Neural cell (in vitro differentiated cells): ENCODE measurements at regions not wholly inside any gene's neighbourhood (a gene's known extent, or its start where the extent isn't known, plus 50 kb on each side); places are given as distances from the start of the nearest gene placed in this dataset.

Experiments
- H2AFZ ChIP-seq: fragments of 200-600, 300-800 bp; sonication (generic), shearing (Covaris generic); 2 replicates; pipeline ENCODE4 v1.6.0; 2014; ENCODE audit warnings: low read depth, mild to moderate bottlenecking, antibody characterized with exemption, low read length, moderate library complexity
- H3F3A ChIP-seq: fragments of 200-600 bp; shearing (Covaris generic); 2 replicates; pipeline ENCODE4 v1.6.1; 2016; ENCODE audit warnings: mild to moderate bottlenecking, moderate library complexity, mixed read lengths, antibody characterized with exemption, low read length; ENCODE audit not compliant: insufficient read depth, poor library complexity, severe bottlenecking
- H3K27ac ChIP-seq: fragments of 200-600, 300-800 bp; sonication (generic), shearing (Covaris generic); 2 replicates; pipeline ENCODE4 v1.5.1; 2014; ENCODE audit warnings: mild to moderate bottlenecking, low read length, moderate library complexity
- H3K27me3 ChIP-seq: fragments of 300-800, 200-600 bp; sonication (generic), shearing (Covaris generic); 2 replicates; pipeline ENCODE4 v1.6.0; 2014; ENCODE audit warnings: mild to moderate bottlenecking, low read depth, low read length, moderate library complexity; ENCODE audit not compliant: insufficient read depth
- H3K36me3 ChIP-seq: fragments of 300-800, 200-600 bp; sonication (generic), shearing (Covaris generic); 2 replicates; pipeline ENCODE4 v1.5.1; 2014; ENCODE audit warnings: mild to moderate bottlenecking, antibody characterized with exemption, low read length, moderate library complexity; ENCODE audit not compliant: insufficient read depth
- H3K4me2 ChIP-seq: fragments of 300-800, 200-600 bp; sonication (generic), shearing (Covaris generic); 2 replicates; pipeline ENCODE4 v1.6.0; 2014; ENCODE audit warnings: mild to moderate bottlenecking, low read length
- H3K4me3 ChIP-seq: fragments of 300-800, 200-600 bp; sonication (generic), shearing (Covaris generic); 2 replicates; pipeline ENCODE4 v1.5.1; 2014; ENCODE audit warnings: mild to moderate bottlenecking, low read length, moderate library complexity
- H3K79me2 ChIP-seq: fragments of 200-600 bp; shearing (Covaris generic); replicated peaks from 2 replicates; pipeline ENCODE4 v1.6.0; 2014; ENCODE audit warnings: mild to moderate bottlenecking, low read length, moderate library complexity; ENCODE audit not compliant: insufficient read depth
- H3K9ac ChIP-seq: fragments of 300-800, 200-600 bp; sonication (generic), shearing (Covaris generic); 2 replicates; pipeline ENCODE4 v1.6.1; 2016; ENCODE audit warnings: mild to moderate bottlenecking, low read length, mixed read lengths
- H3K9me2 ChIP-seq: fragments of 200-600 bp; shearing (Covaris generic); 2 replicates; pipeline ENCODE4 v1.6.1; 2016; ENCODE audit warnings: mild to moderate bottlenecking, low read length, mixed read lengths; ENCODE audit not compliant: insufficient read depth
- H3K9me3 ChIP-seq: fragments of 200-600, 300-800 bp; sonication (generic), shearing (Covaris generic); 2 replicates; pipeline ENCODE4 v1.6.1; 2016; ENCODE audit warnings: mild to moderate bottlenecking, mixed run types, low read length, moderate library complexity, mixed read lengths
- H4K20me1 ChIP-seq: fragments of 200-600 bp; shearing (Covaris generic); 2 replicates; pipeline ENCODE4 v1.6.1; 2016; ENCODE audit warnings: mild to moderate bottlenecking, mixed run types; ENCODE audit not compliant: insufficient read depth
- CTCF ChIP-seq: fragments of 450-650 bp; IDR thresholded peaks from 2 replicates; pipeline ENCODE4 v1.5.1; 2014; ENCODE audit warnings: antibody characterized with exemption, mild to moderate bottlenecking, moderate library complexity; ENCODE audit not compliant: poor library complexity, severe bottlenecking
- EP300 ChIP-seq: fragments of 450-650 bp; conservative IDR thresholded peaks from 2 replicates; pipeline ENCODE4 v1.6.1; 2014; ENCODE audit warnings: antibody characterized with exemption, mild to moderate bottlenecking, moderate library complexity; ENCODE audit not compliant: poor library complexity, severe bottlenecking
- EZH2 ChIP-seq: fragments of 200-600, 300-800 bp; shearing (Covaris generic), sonication (generic); IDR thresholded peaks from 2 replicates; pipeline ENCODE4 v1.6.1; 2014; ENCODE audit warnings: antibody characterized with exemption, low read length, borderline replicate concordance, mild to moderate bottlenecking; ENCODE audit not compliant: insufficient read depth, poor library complexity, severe bottlenecking
- MXI1 ChIP-seq: fragments of 450-650 bp; conservative IDR thresholded peaks from 2 replicates; pipeline ENCODE4 v1.6.1; 2014; ENCODE audit warnings: antibody characterized with exemption, mild to moderate bottlenecking; ENCODE audit not compliant: poor library complexity, severe bottlenecking
- POLR2AphosphoS5 ChIP-seq: IDR thresholded peaks from 2 replicates; pipeline ENCODE4 v1.6.1; 2012
- RAD21 ChIP-seq: fragments of 450-650 bp; conservative IDR thresholded peaks from 2 replicates; pipeline ENCODE4 v1.6.1; 2014; ENCODE audit warnings: antibody characterized with exemption, mild to moderate bottlenecking, moderate library complexity
- REST ChIP-seq: IDR thresholded peaks from 2 replicates; pipeline ENCODE4 v1.6.1; 2012; ENCODE audit warnings: borderline replicate concordance
- SMC3 ChIP-seq: fragments of 450-650 bp; conservative IDR thresholded peaks from 2 replicates; pipeline ENCODE4 v1.6.1; 2014; ENCODE audit warnings: antibody characterized with exemption, mild to moderate bottlenecking, moderate library complexity; ENCODE audit not compliant: poor library complexity
- TAF1 ChIP-seq: IDR thresholded peaks from 2 replicates; pipeline ENCODE4 v1.6.1; 2012; ENCODE audit warnings: low read depth

- Histone ChIP-seq H2AFZ (no peak overlapping the region), H3K4me3 (no peak overlapping the region), H3K9me2 (no peaks in the 10 kb centered on the region), H3K9ac (no peak overlapping the region), H3F3A (no peaks in the 10 kb centered on the region), H3K4me2 (no peak overlapping the region), H3K27ac (no peak overlapping the region), H3K9me3 (no peaks in the 10 kb centered on the region), H3K36me3 (no peaks in the 10 kb centered on the region), H4K20me1 (no peaks in the 10 kb centered on the region), H3K27me3 (no peaks in the 10 kb centered on the region), H3K79me2 (no peaks in the 10 kb centered on the region)
- TF ChIP-seq SMC3 (no peak), REST (no peak), EZH2 (no peak), TAF1 (no peak), POLR2AphosphoS5 (no peak), EP300 (no peak), CTCF (no peak), MXI1 (no peak), RAD21 (no peak)
These were observed 101.1 kb downstream of the DLEU7 start for GRCh38 chr13:50742353-50742752.

GRCh38 chr13:50742968-50743367 is 100.5 kb downstream of the DLEU7 start:
- Histone ChIP-seq H3K9me2 (no peaks in the 10 kb centered on the region), H3K27ac (no peak overlapping the region), H3K36me3 (no peaks in the 10 kb centered on the region), H3K4me3 (no peak overlapping the region), H2AFZ (no peak overlapping the region), H3K79me2 (no peaks in the 10 kb centered on the region), H3K9me3 (no peaks in the 10 kb centered on the region), H3K9ac (no peak overlapping the region), H3F3A (no peaks in the 10 kb centered on the region), H3K4me2 (no peak overlapping the region), H3K27me3 (no peaks in the 10 kb centered on the region), H4K20me1 (no peaks in the 10 kb centered on the region)
- TF ChIP-seq POLR2AphosphoS5 (no peak), MXI1 (no peak), SMC3 (no peak), EP300 (no peak), REST (no peak), RAD21 (no peak), EZH2 (no peak), CTCF (no peak), TAF1 (no peak)
